DOHH2 (cell line): ENCODE measurements at regions not wholly inside any gene's neighbourhood (a gene's known extent, or its start where the extent isn't known, plus 50 kb on each side); places are given as distances from the start of the nearest gene placed in this dataset.

ENCODE experiments used
- EZH2phosphoT487 ChIP-seq: fragments of 200-600 bp; sonication (generic); IDR thresholded peaks from 2 replicates; pipeline ENCODE4 v1.6.1; 2017; ENCODE audit warnings: borderline replicate concordance, mild to moderate bottlenecking, antibody characterized with exemption, low read length, moderate library complexity, mixed read lengths
- TF ChIP-seq, protein P1 (sequence below): fragments of 200-600 bp; sonication (generic); IDR thresholded peaks from one replicate; pipeline ENCODE4 v1.5.1; 2014; ENCODE audit warnings: antibody characterized with exemption, mild to moderate bottlenecking, low read depth, low read length; ENCODE audit not compliant: poor library complexity, severe bottlenecking

DNA sequence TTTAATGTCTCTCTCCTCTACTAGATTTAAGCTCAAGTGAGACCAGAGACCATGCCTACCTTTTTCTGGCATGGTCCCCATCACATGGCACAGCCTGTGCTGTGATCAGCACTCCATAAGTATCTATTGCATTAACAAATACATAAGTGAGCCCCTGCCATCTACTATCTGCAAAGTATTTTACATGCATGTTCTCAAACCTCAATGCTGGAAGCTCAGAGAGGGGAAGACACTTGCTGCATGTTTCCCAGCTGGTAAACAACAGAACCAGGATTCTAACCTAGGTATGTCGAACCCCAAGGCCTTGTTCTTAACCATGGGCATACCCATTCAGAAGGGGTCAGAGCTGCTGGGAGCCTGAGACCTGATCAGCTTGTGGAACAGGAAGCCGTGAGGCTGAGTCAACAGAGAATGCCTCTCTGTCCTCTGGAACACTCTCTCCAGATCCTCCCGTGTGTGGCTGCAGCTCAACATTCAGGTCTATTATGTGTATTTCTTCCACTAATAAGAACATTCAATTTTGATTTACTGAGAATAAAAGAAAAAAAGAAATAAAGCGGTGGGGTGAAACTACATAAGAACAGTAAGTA is 232.5 kb upstream of the MSX2 start:
- TF ChIP-seq, protein P1, sequence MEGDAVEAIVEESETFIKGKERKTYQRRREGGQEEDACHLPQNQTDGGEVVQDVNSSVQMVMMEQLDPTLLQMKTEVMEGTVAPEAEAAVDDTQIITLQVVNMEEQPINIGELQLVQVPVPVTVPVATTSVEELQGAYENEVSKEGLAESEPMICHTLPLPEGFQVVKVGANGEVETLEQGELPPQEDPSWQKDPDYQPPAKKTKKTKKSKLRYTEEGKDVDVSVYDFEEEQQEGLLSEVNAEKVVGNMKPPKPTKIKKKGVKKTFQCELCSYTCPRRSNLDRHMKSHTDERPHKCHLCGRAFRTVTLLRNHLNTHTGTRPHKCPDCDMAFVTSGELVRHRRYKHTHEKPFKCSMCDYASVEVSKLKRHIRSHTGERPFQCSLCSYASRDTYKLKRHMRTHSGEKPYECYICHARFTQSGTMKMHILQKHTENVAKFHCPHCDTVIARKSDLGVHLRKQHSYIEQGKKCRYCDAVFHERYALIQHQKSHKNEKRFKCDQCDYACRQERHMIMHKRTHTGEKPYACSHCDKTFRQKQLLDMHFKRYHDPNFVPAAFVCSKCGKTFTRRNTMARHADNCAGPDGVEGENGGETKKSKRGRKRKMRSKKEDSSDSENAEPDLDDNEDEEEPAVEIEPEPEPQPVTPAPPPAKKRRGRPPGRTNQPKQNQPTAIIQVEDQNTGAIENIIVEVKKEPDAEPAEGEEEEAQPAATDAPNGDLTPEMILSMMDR, result no peak
- no peak for TF ChIP-seq EZH2phosphoT487
